Endothelial cell of umbilical vein (primary cell): ENCODE measurements at regions not wholly inside any gene's neighbourhood (a gene's known extent, or its start where the extent isn't known, plus 50 kb on each side); places are given as distances from the start of the nearest gene placed in this dataset.
A peak's percentile ranks its signal among the peaks of the same experiment; 100 is the strongest.

ENCODE experiments used
- EZH2 ChIP-seq: IDR thresholded peaks from 2 replicates; pipeline ENCODE4 v1.6.1; 2012; ENCODE audit warnings: borderline replicate concordance, low read depth, mild to moderate bottlenecking, moderate library complexity, low read length, inconsistent platforms; ENCODE audit not compliant: severe bottlenecking
- JUN ChIP-seq: IDR thresholded peaks from 2 replicates; pipeline ENCODE4 v1.6.1; 2011; ENCODE audit warnings: borderline replicate concordance, low read depth; ENCODE audit not compliant: insufficient read length, insufficient read depth
- MYC ChIP-seq: IDR thresholded peaks from one replicate; pipeline ENCODE4 v1.6.1; 2011; ENCODE audit warnings: mild to moderate bottlenecking, low read depth, low read length
- POLR2A ChIP-seq: IDR thresholded peaks from 2 replicates; pipeline ENCODE4 v1.6.1; 2012; ENCODE audit warnings: low read depth, mild to moderate bottlenecking, control low read depth, low read length
- POLR2AphosphoS5 ChIP-seq: IDR thresholded peaks from 2 replicates; pipeline ENCODE4 v1.6.1; 2012; ENCODE audit warnings: low read depth, mild to moderate bottlenecking, control low read depth, low read length, moderate library complexity; ENCODE audit not compliant: insufficient read depth
- TF ChIP-seq, protein P1 (sequence below), 2 donors: IDR thresholded peaks; 1 replicate in 1 of 2; 2 replicates in 1 of 2; pipeline ENCODE4 v1.5.1; 2011; ENCODE audit warnings: low read length in 2 of 2, mild to moderate bottlenecking in 2 of 2, moderate library complexity in 2 of 2, control low read depth in 1 of 2, inconsistent platforms in 1 of 2, low read depth in 1 of 2; ENCODE audit not compliant: insufficient read depth in 1 of 2; ENCODE audit errors: extremely low read depth in 1 of 2

DNA sequence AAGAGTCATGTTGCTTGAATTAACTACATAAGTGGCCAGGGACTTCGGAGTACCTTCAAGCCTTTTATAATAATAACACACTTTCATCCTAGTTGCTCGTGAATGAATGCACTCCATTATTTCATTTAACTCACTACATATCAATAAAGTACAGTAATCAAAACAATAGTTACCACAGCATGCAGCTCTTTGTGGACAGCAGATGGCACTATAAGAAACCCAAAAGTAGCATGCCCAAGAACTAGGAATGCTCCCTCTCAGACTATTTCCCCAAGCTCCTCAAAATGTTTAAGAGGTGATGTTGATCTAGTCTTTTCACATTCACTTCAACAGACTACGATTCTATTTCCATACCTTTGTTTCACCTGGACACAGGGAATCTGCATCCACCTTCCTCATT lies 500.8 kb upstream of the DIAPH2 start:
- TF ChIP-seq, protein P1, sequence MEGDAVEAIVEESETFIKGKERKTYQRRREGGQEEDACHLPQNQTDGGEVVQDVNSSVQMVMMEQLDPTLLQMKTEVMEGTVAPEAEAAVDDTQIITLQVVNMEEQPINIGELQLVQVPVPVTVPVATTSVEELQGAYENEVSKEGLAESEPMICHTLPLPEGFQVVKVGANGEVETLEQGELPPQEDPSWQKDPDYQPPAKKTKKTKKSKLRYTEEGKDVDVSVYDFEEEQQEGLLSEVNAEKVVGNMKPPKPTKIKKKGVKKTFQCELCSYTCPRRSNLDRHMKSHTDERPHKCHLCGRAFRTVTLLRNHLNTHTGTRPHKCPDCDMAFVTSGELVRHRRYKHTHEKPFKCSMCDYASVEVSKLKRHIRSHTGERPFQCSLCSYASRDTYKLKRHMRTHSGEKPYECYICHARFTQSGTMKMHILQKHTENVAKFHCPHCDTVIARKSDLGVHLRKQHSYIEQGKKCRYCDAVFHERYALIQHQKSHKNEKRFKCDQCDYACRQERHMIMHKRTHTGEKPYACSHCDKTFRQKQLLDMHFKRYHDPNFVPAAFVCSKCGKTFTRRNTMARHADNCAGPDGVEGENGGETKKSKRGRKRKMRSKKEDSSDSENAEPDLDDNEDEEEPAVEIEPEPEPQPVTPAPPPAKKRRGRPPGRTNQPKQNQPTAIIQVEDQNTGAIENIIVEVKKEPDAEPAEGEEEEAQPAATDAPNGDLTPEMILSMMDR (IDR thresholded peaks at IDR 0.05; ENCODE audit: extremely low read depth in 1 of 2, insufficient read depth in 1 of 2, low read depth in 1 of 2, low read length in 2 of 2) = peak; percentile 17 to 21
- TF ChIP-seq MYC = no peak
- TF ChIP-seq EZH2 = no peak
- TF ChIP-seq POLR2A = no peak
- no peak for TF ChIP-seq POLR2AphosphoS5
- no peak for TF ChIP-seq JUN
